GM18867 (cell line): ENCODE measurements at regions not wholly inside any gene's neighbourhood (a gene's known extent, or its start where the extent isn't known, plus 50 kb on each side); places are given as distances from the start of the nearest gene placed in this dataset.
"Not testable (repeated sequence)": the region's sequence is repeated elsewhere in the genome, so short reads cannot be mapped to it uniquely, and the experiment has no call there.

Source experiments
- ATAC-seq: cut with Tn5 transposase; IDR thresholded peaks from one replicate; pipeline ENCODE4 v1.9.1; 2021; ENCODE audit warnings: mild to moderate bottlenecking, moderate library complexity; ENCODE audit not compliant: unreplicated experiment

DNA sequence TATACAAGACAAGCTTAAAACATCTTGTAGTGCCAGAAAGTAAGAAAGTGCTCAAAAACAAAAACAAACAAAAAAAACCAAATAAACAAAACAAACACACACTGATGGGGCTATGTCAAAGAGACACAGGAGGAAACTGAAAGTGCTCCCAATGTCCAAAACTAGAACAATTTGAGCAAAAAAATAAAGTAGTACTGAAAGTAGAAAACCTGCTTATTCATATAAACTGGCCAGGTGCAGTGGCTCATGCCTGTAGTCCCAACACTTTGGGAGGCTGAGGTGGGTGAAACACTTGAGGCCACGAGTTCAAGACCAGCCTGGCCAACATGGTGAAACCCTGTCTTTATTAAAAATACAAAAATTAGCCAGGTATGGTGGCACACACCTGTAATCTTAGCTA is 129.9 kb downstream of the GLUL start:
- ATAC-seq: no peak

DNA sequence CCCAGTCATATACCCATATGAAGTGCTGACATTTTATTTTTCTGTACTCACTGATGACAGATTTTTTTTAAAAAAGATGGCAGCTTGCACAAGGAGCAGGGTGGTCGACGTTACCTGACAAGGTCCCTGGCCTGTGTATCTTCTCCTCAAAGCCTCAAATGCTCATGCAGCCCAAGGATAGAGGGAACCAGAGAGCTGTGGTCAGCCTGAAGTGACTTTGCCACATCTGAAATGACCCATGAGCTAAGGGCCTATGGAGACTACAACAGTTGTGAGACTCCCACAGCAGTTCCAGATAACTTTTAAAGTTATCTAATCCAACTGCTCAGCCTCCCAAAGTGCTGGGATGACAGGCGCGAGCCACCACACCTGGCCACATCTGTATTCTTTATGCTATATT is 131.1 kb downstream of the GLUL start:
- ATAC-seq: no peak

DNA sequence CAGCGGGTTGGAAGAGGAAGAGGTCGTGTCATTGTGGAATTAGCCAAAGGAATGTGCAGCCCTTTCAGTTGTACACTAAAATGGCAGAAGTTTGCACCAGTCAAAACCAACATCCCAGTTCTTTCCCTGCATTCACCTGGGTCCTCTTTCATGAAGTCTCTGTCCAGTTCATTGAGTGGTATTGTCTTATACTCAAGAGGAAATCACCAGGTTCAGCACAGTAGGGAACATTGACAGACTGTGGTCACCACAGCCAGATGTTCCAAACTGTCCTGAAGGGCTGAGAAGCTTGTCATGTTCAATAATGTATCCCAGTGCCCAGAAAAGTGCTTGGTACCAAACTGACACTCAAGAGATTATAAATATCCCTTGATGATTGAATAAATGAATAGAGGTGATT is 131.6 kb downstream of the GLUL start:
- ATAC-seq: no peak

DNA sequence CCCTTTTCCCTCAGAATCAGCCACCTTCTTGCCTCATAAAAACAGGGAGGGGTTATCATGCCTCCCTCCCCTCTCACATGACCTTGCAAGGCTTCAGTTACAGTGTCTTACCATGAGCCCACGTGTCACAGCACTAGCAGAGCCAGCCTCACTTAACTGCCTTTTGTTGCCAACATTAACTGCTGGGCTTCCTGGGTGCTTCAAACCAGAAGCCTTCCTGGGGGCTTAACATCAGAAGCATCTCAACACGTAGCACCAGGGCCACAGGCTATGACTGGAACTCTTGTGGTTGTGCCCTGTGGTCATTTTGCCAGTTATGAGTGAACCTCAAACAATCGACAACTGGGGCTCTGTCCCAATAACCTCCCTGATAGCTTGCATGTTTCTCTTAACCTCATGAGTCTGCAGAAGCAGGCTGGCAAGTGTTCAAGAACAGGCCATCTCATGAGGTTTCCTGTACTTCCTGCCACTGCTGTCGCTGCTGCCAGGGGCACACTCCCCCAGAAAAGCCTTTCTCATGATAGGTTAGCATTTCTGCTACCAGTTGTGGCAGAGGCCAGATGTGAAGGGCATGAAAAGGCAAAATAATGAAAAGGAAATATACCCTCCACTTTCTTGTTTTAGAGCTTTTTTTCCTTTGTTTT is 132.2 kb downstream of the GLUL start:
- ATAC-seq: peak; percentile 72

DNA sequence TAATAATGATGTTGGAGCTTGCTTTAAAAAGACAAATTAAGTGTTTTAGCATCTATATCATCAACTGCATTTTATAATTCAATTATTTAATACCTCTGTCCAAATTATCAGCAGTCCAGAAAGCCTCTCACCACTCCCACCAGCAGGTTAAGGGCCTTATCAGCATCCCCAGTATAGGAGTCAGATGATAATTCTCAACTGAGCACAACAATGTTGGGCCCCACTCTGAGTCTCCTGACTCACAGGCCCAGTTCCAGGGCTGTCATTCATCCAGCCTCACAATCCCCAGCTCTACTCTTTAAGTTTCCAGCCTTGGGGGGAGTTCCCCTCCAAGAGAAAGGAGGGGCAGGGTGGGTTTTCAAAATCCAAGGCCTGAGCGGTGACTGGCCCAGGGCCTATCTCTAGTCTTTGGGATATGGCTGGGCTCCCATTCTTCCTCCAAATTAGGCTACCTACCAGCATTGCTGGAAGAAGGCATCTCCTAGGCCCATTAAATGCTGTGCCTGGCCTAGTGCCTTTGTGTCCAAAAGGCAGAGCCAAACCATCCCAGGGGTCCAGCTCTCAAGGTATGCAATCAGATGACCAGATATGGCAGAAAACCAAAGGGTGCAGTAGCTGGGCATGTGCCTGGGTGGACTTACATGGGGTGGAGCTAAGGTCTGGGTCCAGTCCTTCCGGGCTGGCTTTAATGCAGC is 134.1 kb downstream of the GLUL start:
- ATAC-seq: no peak

DNA sequence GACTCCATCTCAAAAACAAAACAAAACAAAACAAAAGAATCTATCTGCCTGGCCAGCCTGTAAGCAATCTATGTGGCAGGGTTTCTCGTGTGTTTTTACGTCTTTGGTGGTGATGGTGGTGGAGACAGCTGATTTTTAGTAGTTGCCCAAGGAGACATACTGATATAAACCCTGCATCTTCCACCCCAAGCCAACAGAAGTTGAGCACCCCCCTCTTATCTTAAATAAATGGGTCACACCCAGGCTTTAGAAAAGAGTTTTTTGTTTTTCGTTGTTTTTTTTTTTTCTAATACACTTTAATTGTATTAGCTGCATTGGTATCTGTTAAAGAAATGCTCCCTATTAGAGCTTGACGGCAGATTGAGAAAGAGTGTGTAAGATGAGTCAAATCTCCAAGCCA is 134.7 kb downstream of the GLUL start:
- ATAC-seq: no peak

DNA sequence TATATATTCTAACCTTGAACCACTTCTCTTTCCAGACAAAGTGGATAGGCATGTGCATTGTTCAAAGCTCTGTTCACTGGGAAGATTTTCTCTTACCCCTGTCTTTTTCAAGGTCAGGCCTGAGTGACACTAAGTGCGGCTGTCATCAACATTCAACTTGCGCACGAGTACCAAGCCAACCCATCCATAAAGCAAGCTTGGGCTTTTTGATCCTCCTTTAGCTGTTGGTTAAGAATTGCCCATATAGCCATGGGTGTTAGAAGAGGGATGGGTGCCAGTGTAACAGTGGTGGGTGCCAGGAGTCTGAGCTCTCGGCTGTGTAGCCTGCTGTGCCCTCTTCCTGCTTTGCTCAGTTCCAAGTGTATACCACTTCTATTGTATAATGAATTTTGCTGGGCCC is 136.1 kb downstream of the GLUL start:
- no peak for ATAC-seq

DNA sequence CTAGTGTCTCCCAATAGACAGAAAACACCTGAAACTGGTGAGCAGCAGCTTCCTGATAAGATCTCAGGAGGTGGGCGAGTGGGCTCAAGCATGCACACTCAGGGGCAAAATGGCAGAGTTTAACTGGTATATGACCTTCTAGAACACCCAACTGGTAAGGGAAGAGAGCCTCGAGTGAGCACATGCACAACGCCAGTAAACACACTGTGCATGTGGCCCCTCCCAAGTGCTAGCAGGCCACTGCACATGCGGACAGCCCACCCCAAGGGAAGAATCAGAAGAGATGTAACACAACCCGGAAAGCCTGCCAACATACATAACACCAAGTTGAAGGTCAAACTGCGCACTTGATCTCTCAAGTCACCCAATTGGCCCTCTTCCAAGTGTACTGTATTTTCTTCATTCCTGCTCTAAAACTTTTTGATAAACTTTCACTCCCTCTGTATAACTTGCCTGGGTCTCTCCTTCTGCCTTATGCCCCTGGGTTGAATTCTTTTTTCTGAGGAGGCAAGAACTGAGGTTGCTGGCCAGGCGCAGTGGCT is 138.2 kb downstream of the GLUL start:
- ATAC-seq: no peak

DNA sequence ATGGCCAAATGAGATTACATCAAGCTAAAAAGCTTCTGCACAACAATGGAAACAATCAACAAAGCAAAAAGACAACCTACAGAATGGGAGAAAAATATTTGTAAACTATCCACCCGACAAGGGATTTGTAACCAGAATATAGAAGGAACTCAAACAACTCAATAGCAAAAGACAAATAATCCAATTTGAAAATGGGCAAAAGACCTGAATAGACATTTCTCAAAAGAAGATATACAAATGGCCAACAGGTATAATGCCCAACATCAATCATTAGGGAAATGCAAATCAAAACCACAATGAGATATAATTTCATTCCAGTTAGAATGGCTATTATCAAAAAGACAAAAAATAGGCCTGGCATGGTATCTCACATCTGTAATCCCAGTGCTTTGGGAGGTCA is 140.0 kb downstream of the GLUL start:
- ATAC-seq: no peak

DNA sequence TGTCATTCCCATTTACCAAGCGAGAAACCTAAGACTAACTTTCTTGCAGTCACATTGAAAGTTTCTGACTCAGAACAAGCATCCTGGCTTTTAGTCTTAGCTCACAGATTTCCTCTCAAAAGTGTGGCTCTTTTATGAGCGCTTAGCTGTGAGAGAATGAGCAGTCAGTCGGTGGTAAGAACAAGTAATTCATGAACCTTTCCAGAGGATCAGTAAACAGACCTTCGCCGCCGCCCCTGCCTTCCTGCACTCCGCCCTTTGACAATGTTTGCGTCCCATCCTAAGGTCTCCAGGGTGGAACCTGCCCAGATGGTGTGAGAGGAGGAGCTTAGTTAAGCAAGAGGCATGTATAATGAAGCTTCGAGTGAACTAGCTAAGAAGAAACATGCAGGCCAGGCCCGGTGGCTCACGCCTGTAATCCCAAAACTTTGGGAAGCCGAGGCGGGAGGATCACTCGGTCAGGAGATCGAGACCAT is 142.4 kb downstream of the GLUL start:
- ATAC-seq: peak; percentile 89

DNA sequence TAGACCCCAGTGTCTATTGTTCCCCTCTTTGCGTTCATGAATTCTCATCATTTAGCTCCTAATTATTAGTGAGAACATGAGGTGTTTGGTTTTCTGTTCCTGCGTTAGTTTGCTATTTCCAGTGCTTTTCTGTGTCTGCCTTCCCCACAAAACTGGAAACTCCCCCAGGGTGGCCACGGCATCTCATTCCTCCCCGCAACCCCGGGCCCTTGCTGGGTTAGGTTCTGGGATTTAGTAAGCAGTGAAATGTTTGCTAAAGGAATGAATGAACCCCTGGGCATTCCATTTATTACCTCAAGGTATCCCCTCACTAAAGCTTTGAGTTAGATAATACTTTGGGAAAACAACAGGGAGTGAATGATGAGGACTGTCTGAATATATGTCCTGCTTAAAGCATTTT is 142.9 kb downstream of the GLUL start:
- peak; percentile 30 for ATAC-seq

DNA sequence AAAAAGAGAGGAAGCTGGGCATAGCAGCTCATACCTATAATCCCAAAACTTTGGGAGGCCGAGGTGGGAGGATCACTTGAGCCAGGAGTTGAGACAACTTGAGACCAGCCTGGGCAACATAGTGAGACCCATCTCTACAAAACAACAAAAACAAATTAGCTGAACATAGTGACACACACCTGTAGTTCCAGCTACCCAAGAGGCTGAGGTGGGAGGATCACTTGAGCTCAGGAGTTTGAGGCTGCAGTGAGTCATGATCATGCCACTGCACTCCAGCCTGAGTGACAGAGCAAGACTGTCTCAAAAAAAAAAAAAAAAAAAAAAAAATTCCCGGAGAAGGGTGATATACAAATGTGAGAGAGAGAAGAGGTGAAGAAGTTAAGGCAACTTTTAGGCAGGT is 143.8 kb downstream of the GLUL start:
- ATAC-seq: not testable (repeated sequence)

DNA sequence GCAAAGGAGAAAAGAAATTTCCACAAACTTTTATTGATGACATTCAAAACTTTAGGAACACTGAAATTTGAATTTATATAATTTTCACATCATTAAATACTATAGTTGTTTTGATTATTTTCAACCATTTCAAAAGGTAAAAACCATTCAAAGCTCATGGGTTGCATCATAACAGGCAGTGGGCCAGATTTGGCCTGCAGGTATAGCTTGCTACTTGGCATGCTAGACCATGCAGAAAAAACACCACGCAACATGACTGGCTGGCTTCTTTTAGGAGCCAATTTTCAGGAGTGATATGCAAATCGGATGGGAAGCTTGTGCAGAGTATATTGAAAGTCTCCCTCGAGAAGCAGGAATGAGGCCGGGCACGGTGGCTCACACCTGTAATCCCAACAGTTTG is 144.8 kb downstream of the GLUL start:
- ATAC-seq: no peak

DNA sequence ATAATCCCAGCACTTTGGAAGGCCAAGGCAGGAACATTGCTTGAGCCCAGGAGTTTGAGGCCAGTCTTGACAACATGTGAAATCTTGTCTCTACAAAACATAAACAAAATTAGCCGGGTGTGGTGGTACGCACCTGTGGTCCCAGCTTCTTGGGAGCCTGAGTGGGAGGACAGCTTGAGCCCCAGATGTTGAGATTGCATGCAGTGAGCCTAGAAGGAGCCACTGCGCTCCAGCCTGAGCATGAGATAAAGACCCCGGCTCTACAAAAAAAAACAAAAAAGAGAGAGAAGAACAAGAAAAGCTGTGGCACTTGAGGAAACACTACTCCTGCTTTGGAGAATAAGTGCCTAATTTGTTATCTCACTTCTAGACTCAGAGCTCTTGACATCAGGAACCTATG is 146.6 kb downstream of the GLUL start:
- no peak for ATAC-seq

DNA sequence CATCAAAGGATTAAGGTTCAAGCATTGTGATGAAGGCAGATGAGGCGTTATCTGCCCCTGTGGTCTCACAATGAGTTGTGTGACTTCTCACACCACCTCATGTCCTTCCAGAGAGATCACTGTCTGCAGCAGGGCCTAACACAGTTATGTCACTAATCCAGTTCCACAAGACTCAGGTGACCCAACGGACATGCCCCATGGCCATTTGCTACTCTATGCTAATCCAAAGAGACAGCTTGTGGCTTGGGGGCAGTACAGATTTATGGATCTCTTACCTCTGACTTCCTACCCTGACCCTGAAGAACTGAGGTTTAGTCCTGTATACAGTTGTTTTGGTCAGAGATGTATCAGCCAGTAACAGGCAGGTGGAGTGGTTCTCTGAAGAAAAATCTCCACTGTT is 147.1 kb downstream of the GLUL start:
- ATAC-seq: no peak

DNA sequence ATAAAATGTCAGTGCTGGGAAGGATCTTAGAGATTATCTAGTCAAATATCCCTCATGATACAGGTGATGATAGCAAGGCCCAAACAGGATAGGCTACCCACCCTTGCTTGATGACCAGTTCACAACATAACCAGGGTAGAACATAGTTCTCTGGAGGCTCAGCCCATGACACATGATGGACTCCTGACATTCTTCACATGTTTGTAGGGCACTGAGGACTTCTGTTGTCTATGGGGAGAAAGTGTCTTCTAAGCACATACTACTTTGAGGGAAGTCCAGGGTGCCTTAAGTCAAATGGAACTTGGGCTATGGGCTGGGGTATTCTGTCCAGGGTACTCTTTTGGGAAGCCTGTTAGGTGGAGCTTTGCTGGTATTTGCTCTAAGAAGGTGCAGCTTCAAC is 148.9 kb downstream of the GLUL start:
- no peak for ATAC-seq

DNA sequence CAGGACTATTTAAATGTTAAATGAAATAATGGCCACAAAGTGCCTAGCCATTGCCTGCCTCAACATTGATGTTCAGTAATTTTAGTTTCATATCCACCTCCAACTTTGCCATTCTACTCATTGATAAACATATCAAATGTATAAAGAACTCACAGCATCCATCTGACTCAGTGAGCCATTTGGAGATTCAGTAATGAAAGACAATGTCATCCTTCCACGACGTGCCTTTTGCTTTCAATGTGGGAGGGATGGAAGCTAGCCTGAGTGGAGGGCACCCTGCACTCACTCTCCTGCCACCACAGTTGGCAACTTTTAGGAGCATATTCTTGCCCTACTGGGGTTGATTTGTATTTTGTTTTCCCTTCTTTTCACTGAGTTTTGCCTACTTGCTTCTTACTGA is 151.5 kb downstream of the GLUL start:
- no peak for ATAC-seq

DNA sequence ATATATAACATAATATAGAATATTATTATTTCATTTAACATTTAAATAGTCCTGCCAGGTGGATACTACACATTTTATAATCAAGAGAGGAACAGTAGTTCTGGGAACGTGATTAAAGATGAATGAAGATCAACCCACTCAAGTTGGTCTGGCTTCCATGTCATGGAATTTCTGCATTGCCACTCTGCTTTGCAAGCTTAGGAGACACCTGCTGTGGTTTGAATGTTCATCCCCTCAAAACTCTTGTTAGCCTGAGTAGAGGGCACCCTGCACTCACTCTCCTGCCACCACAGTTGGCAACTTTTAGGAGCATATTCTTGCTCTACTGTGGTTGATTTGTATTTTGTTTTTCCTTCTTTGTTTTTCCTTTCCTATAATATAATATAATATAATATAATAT is 153.2 kb downstream of the GLUL start:
- no peak for ATAC-seq

DNA sequence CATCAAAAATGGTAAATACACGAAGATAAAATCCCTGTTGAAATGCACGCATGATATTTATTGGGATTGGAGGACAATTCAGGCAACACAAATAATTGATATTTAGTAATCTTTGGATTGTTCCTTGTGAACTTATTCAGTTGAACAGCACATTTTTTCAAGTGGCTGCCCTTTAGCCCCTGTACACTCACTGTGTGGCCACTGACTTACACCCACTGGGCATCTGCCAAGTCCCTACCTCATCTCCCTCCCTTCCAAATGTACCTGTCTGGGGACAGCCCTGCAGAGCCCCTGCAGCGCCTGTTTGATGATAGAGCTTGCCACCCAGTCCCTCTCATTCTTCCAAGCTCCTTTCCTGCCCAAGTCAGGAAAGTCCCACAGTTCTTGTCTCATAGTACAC is 154.3 kb downstream of the GLUL start:
- no peak for ATAC-seq

DNA sequence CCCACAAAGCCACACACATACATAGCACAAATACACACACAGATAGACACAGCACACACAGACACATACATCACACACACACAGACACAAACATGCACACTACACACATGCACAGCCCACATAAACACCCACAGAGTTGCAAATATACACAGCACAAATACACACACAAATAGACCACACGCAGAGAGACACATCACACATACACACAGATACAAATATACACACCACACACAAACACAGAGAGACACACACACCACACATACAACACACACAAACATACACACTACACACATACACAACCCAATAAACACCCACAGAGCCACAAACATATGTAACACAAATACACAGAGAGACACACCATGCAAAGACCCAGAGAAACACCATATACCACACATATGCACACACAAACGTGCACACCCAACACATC is 154.9 kb downstream of the GLUL start:
- no peak for ATAC-seq

DNA sequence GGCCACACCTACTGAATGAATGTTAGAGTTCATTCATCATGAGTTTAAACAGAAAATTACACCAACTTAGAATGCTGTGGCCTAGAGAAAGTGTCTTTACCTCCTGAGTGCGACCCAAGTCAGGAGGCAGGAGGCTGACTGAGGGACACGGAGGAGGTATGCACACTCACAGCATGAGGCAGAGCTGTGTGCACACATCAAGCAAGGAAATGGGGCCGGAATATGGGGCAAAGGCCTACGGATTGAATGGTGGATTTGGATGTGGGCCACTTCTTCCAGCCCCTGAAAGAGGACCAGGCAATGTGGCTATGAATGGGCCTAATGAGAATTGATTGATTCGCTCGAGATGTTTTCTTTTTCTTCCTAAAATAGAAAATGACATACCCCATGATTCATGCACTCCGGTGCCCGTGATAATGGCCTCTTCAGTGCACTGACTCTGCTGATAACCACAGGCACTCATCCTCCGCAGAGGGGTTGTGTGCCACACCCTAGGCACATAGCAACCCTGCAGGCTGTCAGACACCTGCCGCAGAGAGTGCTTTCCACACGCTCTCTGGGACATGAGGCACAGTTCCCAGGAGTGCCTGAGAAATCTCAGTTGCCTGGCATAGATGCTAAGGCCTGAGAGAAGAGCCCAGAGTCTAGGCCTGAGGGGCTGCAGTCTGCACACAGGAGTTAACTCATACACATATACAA is 155.5 kb downstream of the GLUL start:
- no peak for ATAC-seq

DNA sequence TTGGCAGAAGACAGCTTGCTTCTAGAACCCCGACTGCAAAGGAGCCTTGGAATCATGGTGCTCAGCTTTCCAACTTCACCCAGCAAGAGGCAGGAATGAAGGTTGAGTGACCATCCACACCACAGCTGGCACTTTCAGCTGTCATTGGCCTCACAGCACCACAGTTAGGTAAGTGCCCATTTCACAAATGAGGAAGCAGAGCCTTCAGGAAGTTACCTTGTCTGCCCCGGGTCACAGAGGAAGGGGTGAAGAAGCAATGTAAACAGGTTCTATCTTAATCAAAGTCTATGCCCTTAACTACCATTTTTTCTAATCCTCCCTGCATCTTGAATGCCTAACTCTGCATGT is 156.0 kb downstream of the GLUL start:
- ATAC-seq: no peak
